IPS-18c (cell line): ENCODE measurements at regions not wholly inside any gene's neighbourhood (a gene's known extent, or its start where the extent isn't known, plus 50 kb on each side); places are given as distances from the start of the nearest gene placed in this dataset.

ENCODE experiments used
- H3K4me3 ChIP-seq: 2 replicates; pipeline ENCODE4 v1.7.0; 2013; ENCODE audit warnings: low read depth, mild to moderate bottlenecking, low read length, moderate library complexity; ENCODE audit not compliant: insufficient read depth
- H3K9me3 ChIP-seq: one replicate; pipeline ENCODE4 v1.6.1; 2013; ENCODE audit warnings: mild to moderate bottlenecking, low read length, moderate library complexity; ENCODE audit not compliant: control insufficient read depth, insufficient read depth

GRCh38 chr4:147340111-147340510 is 140.8 kb upstream of the EDNRA start:
- Histone ChIP-seq H3K4me3 (no peak overlapping the region), H3K9me3 (no peaks in the 10 kb centered on the region)

GRCh38 chr4:147340591-147341120 is 140.2 kb upstream of the EDNRA start:
- Histone ChIP-seq H3K9me3 (no peaks in the 10 kb centered on the region), H3K4me3 (no peak overlapping the region)

- H3K9me3 ChIP-seq = no peaks in the 10 kb centered on the region
- no peak overlapping the region for H3K4me3 ChIP-seq
Measured at GRCh38 chr4:147343692-147344091, 137.2 kb upstream of the EDNRA start.

GRCh38 chr4:147345662-147346061 is 135.2 kb upstream of the EDNRA start:
- Histone ChIP-seq H3K4me3 (no peak overlapping the region), H3K9me3 (no peaks in the 10 kb centered on the region)

GRCh38 chr4:147347217-147347616 is 133.7 kb upstream of the EDNRA start:
- no peaks in the 10 kb centered on the region for H3K9me3 ChIP-seq
- no peak overlapping the region for H3K4me3 ChIP-seq

GRCh38 chr4:147349193-147349592 is 131.7 kb upstream of the EDNRA start:
- H3K4me3 ChIP-seq = no peak overlapping the region
- no peaks in the 10 kb centered on the region for H3K9me3 ChIP-seq

GRCh38 chr4:147351083-147351787 is 129.7 kb upstream of the EDNRA start:
- H3K9me3 ChIP-seq = no peaks in the 10 kb centered on the region
- H3K4me3 ChIP-seq = no peak overlapping the region

GRCh38 chr4:147354237-147354636 is 126.7 kb upstream of the EDNRA start:
- no peaks in the 10 kb centered on the region for H3K9me3 ChIP-seq
- H3K4me3 ChIP-seq = no peak overlapping the region

- Histone ChIP-seq H3K9me3 (no peaks in the 10 kb centered on the region), H3K4me3 (no peak overlapping the region)
Measured at GRCh38 chr4:147355032-147355656, 125.8 kb upstream of the EDNRA start.

GRCh38 chr4:147355847-147356246 is 125.0 kb upstream of the EDNRA start:
- Histone ChIP-seq H3K9me3 (no peaks in the 10 kb centered on the region), H3K4me3 (no peak overlapping the region)

- no peak overlapping the region for H3K4me3 ChIP-seq
- H3K9me3 ChIP-seq = no peaks in the 10 kb centered on the region
Measured at GRCh38 chr4:147360301-147360700, 120.6 kb upstream of the EDNRA start.

- no peak overlapping the region for H3K4me3 ChIP-seq
- H3K9me3 ChIP-seq = no peaks in the 10 kb centered on the region
Measured at GRCh38 chr4:147361726-147362125, 119.2 kb upstream of the EDNRA start.

GRCh38 chr4:147362938-147363337 is 118.0 kb upstream of the EDNRA start:
- no peaks in the 10 kb centered on the region for H3K9me3 ChIP-seq
- H3K4me3 ChIP-seq = no peak overlapping the region

- Histone ChIP-seq H3K4me3 (no peak overlapping the region), H3K9me3 (no peaks in the 10 kb centered on the region)
Measured at GRCh38 chr4:147363514-147363913, 117.4 kb upstream of the EDNRA start.

- Histone ChIP-seq H3K9me3 (peaks cover 2% of the 10 kb centered on the region), H3K4me3 (no peak overlapping the region)
Measured at GRCh38 chr4:147365396-147365795, 115.5 kb upstream of the EDNRA start.

GRCh38 chr4:147366164-147366563 is 114.7 kb upstream of the EDNRA start:
- Histone ChIP-seq H3K9me3 (peaks cover 2% of the 10 kb centered on the region), H3K4me3 (no peak overlapping the region)

GRCh38 chr4:147367891-147368290 is 113.0 kb upstream of the EDNRA start:
- H3K9me3 ChIP-seq = peaks cover 4% of the 10 kb centered on the region

GRCh38 chr4:147368948-147369347 is 111.9 kb upstream of the EDNRA start:
- peaks cover 4% of the 10 kb centered on the region for H3K9me3 ChIP-seq
- no peak overlapping the region for H3K4me3 ChIP-seq

More at GRCh38 chr4:147367891-147368290, 113.0 kb upstream of the EDNRA start:
- H3K4me3 ChIP-seq = no peak overlapping the region
